ENCODE measurements at regions not wholly inside any gene's neighbourhood (a gene's known extent, or its start where the extent isn't known, plus 50 kb on each side); places are given as distances from the start of the nearest gene placed in this dataset.

DNA sequence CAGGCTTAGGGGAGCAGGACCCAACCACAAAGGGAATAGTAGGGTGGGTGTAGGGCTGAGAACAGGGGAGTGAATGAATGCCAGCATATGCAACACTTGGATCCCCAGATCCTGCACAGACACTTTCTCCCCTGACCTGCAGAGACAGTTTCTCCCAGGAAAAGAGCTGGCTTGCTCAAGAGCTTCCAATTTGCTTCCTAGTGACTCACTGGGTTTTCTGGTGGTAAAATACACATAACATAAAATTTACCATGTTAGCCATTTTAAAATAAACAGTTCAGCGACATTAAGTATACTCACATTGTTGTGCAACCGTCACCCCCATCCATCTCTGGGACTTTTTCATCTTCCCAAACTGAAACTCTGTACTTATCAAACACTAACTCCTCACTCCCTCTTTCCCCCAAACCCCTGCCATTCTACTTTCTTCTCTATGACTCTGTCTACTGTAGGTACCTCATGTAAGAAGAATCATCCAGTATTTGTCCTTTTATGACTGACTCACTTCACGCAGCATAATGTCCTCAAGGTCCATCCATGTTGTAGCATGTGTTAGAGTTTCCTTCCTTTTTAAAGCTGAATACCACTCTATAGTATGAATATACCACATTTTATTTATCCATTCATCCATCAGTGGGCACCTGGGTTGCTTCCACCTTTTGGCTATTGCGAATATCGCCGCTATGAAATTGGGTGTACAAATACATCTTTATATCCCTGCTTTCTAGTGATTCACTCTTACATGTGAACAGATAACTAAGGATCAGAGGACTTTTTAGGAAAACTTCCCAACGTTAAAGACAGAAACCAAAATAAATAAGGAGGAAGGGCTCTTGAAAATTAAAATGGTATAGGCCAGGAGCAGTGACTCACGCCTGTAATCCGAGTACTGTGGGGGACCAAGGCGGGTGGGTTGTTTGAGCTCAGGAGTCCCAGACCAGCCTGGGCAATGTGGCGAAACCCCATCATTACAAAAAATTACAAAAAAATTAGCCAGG, 95.6 kb upstream of the TJP1 start:
- TF ChIP-seq, protein P1, sequence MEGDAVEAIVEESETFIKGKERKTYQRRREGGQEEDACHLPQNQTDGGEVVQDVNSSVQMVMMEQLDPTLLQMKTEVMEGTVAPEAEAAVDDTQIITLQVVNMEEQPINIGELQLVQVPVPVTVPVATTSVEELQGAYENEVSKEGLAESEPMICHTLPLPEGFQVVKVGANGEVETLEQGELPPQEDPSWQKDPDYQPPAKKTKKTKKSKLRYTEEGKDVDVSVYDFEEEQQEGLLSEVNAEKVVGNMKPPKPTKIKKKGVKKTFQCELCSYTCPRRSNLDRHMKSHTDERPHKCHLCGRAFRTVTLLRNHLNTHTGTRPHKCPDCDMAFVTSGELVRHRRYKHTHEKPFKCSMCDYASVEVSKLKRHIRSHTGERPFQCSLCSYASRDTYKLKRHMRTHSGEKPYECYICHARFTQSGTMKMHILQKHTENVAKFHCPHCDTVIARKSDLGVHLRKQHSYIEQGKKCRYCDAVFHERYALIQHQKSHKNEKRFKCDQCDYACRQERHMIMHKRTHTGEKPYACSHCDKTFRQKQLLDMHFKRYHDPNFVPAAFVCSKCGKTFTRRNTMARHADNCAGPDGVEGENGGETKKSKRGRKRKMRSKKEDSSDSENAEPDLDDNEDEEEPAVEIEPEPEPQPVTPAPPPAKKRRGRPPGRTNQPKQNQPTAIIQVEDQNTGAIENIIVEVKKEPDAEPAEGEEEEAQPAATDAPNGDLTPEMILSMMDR (IDR thresholded peaks at IDR 0.05; ENCODE audit: extremely low read depth, missing control alignments) = no peak
- no peak for DNase-seq (ENCODE audit: low spot score)

DNA sequence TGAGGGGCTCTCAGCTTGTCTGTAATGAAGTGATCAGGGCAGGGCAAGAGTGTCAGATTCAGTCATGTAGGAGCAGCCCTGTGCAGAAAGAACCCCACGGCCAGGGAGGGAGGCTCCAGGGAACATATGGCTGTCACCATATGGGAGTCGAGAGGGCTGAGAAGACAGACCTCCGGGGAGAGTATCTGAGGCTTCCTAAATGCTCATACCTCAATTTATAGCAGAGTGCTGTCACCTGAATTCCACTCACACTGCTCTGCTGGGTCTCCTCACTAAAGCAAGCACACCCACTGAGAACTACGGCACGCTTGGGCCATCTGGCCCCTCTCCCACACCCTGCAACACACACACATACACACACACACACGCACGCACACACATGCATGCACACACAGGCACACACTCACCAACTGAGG, 92.3 kb upstream of the TJP1 start:
- TF ChIP-seq, protein P1 (IDR thresholded peaks at IDR 0.05; ENCODE audit: extremely low read depth, missing control alignments) = no peak
- DNase-seq (ENCODE audit: low spot score) = no peak

DNA sequence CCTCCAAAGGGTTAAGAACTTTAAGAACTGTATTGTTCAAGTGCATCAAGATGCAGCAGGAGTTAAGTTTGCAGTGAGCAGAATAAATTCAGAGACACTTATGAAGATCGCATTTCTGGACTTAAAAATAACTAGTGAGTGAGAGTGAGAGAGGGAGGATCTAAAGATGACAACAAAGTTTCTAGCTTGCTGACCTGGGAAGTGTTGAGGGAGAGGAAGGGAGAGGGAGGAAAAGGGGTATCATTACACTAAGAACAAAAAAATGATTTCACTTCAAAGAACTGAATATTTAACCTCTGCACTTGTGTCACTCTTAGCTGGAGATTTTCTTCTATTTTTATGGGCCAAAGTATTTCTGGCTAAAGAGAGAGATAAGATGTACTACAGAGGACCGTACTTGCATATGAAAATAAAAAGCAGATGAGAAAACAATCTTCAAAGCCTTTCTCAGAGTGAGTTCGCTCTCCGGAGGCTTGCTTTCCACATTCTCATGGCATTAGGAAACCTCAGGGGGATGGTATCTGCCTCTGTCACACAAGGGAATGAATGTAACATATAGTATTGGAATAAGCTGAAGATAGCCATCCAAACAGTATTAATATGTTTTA, 91.4 kb upstream of the TJP1 start:
- TF ChIP-seq, protein P1 (IDR thresholded peaks at IDR 0.05; ENCODE audit: extremely low read depth, missing control alignments) = no peak
- DNase-seq (ENCODE audit: low spot score) = no peak

DNA sequence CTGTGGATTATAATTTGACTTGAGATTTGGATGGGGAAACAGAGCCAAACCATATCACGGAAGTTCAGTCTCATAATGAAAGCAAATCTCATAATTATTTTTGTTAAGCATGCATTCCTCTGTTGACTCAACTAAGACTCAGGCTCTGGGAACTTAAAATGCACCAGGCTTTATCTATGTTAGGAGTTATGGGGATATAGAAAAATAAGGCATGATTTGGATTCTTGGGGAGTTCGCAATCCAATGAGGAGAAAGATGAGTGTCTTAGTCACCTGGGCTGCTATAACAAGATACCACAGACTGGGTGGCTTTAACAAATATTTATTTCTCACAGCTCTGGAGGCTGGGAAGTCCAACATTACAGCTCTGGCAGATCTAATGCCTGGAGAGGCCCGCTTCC, 89.4 kb upstream of the TJP1 start:
- DNase-seq (ENCODE audit: low spot score) = no peak
- TF ChIP-seq, protein P1 (IDR thresholded peaks at IDR 0.05; ENCODE audit: extremely low read depth, missing control alignments) = no peak

DNA sequence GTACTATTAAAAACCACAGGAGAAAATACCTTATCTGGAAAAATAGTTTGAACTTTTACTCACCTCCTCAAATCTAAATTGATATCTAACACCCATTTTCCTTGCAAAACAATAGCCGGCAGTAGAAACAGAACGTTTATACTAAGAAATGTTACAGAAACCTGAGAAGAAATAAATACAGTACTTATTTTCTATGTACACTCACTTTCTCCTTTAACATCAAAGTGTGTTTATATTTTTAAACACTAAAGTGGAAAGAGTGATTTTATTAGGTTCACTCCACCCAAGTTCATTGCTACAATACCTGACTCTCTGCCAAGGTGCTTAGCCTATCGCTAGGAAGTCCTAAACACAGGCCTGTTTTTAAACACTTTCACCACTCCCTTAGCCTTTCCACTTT, 87.8 kb upstream of the TJP1 start:
- no peak for DNase-seq (ENCODE audit: low spot score)
- TF ChIP-seq, protein P1 (IDR thresholded peaks at IDR 0.05; ENCODE audit: extremely low read depth, missing control alignments) = no peak

DNA sequence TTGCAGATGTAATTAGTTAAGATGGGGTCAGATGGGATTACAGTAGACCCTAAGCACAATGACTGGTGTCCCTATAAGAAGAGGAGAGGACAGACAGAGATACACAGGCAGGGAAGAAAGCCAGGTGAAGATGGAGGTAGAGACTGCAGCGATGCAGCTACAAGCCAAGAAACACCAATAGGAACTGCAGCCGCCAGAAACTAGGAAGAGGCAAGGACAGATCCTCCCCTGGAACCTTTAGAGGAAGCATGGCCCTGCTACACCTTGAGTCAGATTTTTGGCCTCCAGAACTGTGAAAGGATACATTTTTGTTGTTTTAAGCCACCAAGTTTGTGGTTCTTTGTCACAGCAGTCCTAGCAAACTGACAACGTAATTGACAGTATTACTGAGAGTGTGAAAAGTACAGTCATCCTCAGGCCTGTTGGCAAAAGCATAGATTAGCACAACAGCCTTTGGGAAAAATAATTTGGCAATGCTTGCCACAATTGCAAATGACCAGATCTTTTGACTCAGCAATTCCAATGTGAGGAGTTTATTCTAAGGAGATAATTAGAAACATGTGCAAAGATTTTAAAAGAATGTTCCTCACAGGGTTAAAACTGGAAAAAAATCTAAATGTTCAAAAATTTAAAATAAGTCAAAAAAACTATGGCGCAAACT, 82.6 kb upstream of the TJP1 start:
- TF ChIP-seq, protein P1 (IDR thresholded peaks at IDR 0.05; ENCODE audit: extremely low read depth, missing control alignments) = no peak
- DNase-seq (ENCODE audit: low spot score) = no peak

Data from GM20000 (cell line).